Coronary artery (tissue), 2 donors: ENCODE measurements at regions not wholly inside any gene's neighbourhood (a gene's known extent, or its start where the extent isn't known, plus 50 kb on each side); places are given as distances from the start of the nearest gene placed in this dataset.

ENCODE experiments used
- DNase-seq: peaks from one replicate; pipeline ENCODE4 v3.0.0-alpha.2; 2017; ENCODE audit warnings: low spot score
- H3K27ac ChIP-seq, 2 donors: fragments of 200-600 bp; sonication (generic); one replicate each; pipeline ENCODE4 v1.5.1; 2016 to 2019
- H3K4me3 ChIP-seq: fragments of 200-600 bp; sonication (generic); 2 replicates; pipeline ENCODE4 v1.5.1; 2016; ENCODE audit warnings: mild to moderate bottlenecking, moderate library complexity
- TF ChIP-seq, protein P1 (sequence below): fragments of 200-600 bp; sonication (generic); IDR thresholded peaks from one replicate; pipeline ENCODE4 v1.5.1; 2019; ENCODE audit warnings: antibody characterized with exemption

DNA sequence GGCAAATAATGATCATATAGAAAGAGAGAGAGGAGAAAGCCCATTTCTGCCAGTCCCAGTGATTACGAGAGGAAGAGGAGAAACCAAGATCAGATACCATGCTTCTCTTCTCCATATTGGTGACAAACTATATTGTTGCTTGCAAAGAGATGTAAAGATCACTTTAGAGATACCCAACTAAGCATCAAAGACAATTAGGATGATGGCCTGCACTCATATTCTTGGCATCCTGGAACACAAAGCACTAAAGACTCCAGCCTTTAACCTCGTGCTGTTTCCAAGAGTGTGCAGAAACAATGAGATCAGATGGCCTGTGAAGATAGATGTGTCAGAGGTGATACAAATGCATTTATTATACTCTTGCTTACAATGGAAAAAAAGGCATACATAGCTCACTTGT, 170.7 kb upstream of the TP63 start:
- no peak overlapping the region for H3K27ac ChIP-seq
- H3K4me3 ChIP-seq: no peak overlapping the region
- TF ChIP-seq, protein P1, sequence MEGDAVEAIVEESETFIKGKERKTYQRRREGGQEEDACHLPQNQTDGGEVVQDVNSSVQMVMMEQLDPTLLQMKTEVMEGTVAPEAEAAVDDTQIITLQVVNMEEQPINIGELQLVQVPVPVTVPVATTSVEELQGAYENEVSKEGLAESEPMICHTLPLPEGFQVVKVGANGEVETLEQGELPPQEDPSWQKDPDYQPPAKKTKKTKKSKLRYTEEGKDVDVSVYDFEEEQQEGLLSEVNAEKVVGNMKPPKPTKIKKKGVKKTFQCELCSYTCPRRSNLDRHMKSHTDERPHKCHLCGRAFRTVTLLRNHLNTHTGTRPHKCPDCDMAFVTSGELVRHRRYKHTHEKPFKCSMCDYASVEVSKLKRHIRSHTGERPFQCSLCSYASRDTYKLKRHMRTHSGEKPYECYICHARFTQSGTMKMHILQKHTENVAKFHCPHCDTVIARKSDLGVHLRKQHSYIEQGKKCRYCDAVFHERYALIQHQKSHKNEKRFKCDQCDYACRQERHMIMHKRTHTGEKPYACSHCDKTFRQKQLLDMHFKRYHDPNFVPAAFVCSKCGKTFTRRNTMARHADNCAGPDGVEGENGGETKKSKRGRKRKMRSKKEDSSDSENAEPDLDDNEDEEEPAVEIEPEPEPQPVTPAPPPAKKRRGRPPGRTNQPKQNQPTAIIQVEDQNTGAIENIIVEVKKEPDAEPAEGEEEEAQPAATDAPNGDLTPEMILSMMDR: no peak
- no peak for DNase-seq

DNA sequence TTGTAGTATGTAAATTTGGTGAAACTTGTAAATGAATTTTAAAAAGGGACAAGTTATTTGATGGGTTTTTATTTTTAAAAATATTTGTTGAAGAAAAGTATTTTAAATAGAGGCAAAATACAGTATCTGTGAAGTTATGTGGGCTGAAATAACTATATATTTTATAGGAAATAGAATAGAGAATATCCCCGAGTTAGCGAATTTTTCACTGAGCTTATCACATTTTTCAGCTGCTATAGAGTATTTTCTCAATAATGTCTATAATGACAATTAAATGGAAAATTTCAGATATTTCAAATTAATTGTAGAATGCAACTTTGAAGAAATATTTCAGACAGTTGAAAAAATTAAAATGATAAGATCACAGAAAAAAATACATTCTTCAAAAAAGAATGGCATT, 166.4 kb upstream of the TP63 start:
- Histone ChIP-seq H3K27ac (no peak overlapping the region), H3K4me3 (no peak overlapping the region)
- no peak for DNase-seq
- TF ChIP-seq, protein P1: no peak

DNA sequence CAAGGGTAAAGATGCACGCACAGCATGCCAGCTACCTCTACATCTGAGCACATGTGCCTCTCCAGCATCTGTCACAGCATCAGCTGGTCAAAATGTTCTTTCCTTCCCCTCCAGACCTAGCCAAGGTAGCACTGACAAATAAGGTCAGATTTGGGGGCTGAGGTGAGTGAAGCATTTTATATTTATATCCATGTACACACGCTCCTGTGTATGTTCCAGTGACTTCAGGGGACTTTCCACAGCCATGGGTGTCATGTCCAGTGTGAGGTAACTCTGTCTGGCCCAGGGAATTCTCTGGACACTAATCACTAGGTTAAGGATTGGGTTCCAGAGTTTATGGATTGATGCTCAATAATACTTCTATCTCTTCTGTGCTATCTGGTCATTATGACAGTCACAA, 165.2 kb upstream of the TP63 start:
- TF ChIP-seq, protein P1: no peak
- DNase-seq: no peak
- H3K4me3 ChIP-seq: no peak overlapping the region
- H3K27ac ChIP-seq: no peak overlapping the region

DNA sequence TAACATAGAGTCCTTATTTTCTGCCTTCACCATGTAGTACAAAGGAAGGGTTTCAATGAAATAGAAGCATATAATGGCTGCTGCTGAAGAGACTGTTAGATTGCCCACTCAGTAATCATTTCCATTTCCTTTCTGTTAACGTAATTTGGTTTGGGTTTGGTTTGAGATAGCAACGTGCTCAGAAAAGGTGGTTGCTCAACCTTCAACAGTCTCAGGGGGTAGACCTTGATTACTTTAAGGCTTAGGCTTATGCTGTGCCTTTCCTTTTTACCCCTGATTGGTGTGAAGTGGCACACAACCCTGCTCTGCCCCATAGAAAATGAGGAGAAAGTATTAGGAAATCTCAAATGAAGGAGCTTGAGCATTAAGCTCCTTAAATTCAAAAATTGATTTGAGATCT, 163.7 kb upstream of the TP63 start:
- TF ChIP-seq, protein P1: no peak
- H3K27ac ChIP-seq: no peak overlapping the region
- DNase-seq: no peak
- H3K4me3 ChIP-seq: no peak overlapping the region

DNA sequence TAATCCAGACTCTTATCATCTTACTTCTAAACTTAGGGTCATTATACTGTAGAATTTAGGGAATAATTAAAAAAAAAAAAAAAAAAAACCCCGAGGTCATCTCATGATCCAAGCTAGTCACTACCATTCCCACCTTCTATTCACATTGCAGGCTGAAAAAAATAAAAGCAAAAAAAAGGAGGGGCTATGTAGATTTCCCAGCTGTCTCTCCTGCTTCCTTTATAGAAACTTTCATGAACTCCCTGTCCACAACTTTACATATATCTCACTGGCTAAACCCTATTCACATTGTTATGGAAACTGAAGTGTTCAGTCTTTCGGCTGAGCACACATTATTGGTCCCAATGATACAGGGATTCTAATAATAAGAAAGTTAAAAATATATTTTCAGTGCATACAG, 156.2 kb upstream of the TP63 start:
- Histone ChIP-seq H3K27ac (no peak overlapping the region), H3K4me3 (no peak overlapping the region)
- TF ChIP-seq, protein P1: no peak
- no peak for DNase-seq

DNA sequence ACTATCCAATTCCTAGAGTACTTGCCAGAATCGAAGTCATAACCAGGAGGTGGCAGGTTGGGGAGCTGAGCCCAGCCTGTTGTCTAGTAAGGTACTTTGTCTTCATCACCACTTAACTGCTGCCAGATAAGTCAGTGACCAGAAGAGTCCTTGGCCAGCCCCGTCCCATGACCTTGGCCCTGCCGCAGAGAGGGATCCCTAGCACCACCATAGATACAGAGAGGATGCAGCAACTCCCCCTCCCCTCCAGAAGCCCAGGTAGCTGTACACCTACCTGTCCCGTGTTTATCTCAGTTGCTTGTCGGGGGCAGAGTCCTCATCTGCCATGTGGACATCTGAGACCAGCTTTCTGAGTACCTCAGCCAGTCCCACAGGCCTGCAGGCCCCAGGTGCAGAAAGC, 153.6 kb upstream of the TP63 start:
- TF ChIP-seq, protein P1: no peak
- no peak for DNase-seq
- Histone ChIP-seq H3K27ac (no peak overlapping the region), H3K4me3 (no peak overlapping the region)

DNA sequence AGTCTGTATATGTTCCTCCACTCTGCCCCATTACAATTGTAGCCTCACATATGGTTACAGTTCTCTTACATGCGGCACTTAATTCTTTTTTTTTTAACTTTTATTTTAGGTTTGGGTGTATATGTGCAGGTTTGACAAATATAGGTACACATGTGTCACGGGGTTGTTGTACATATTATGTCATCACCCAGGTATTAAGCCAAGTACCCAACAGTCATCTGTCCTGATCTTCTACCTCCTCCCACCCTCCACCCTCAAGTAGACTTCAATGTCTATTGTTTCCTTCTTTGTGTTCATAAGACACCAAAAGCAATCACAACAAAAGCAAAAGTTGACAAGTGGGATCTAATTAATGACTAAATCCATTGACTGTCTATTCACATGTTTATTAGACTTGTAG, 144.6 kb upstream of the TP63 start:
- DNase-seq: no peak

More for the DNA sequence above, 144.6 kb upstream of the TP63 start:
- TF ChIP-seq, protein P1: no peak
- Histone ChIP-seq H3K4me3 (no peak overlapping the region), H3K27ac (no peak overlapping the region)
